HG03442 (cell line): ENCODE measurements at regions not wholly inside any gene's neighbourhood (a gene's known extent, or its start where the extent isn't known, plus 50 kb on each side); places are given as distances from the start of the nearest gene placed in this dataset.

Experiments
- ATAC-seq: cut with Tn5 transposase; IDR thresholded peaks from one replicate; pipeline ENCODE4 v1.9.1; 2021; ENCODE audit warnings: mild to moderate bottlenecking, moderate library complexity; ENCODE audit not compliant: unreplicated experiment

- ATAC-seq, result no peak
These were observed 135.7 kb upstream of the ZFHX3 start for GRCh38 chr16:73183611-73184092.

DNA sequence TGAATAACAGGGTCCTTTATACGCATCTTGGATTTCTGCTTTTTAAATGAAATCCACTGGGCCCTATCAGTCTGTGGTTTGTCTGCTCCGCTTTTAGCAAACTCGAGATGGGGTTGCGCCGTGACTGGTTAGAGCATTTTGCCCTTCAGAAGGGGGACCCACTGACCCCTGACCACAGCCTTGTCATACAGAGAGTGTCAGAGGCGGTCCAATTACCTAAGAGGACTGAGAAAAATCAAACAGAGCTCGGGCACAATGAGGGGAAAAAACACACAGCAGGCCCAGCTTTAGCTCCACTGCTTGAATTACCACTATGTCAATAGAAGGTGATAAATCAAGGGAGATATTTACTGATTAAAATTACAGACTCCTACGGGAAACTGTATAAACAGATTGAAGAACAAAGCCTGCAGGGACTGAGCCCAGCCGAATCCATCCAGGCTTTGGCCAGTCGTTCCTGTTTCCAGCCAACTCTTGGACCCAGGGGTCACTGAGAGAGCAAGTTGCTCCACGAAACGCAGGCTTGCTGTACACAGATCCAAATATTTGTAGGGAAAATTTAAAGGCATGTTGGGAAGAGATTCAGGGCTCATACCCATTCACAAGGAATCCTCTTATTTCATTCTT, 131.9 kb upstream of the ZFHX3 start:
- ATAC-seq, result no peak

- no peak for ATAC-seq
These were observed 129.9 kb upstream of the ZFHX3 start for GRCh38 chr16:73177729-73178295.

DNA sequence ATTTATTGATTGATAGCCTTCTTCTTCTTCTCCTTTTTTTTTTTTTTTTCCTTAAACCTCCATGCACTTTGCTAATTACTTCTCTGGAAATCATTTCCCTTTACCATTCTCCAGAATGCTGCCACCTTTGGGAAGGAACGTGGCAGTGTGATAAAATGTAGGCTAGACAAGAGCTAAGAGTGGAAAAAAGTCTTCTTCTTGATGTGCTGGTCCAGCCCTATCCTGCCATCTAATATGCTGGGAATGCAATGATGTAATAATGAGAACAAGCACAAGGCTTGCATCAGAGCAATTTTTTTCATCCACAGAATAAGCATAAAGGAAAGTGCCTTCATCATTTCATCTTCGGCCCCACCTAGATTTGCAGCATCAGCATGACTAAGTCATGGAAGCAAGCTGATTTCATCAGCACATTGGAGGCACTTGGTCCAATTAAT, 128.7 kb upstream of the ZFHX3 start:
- ATAC-seq, result no peak

DNA sequence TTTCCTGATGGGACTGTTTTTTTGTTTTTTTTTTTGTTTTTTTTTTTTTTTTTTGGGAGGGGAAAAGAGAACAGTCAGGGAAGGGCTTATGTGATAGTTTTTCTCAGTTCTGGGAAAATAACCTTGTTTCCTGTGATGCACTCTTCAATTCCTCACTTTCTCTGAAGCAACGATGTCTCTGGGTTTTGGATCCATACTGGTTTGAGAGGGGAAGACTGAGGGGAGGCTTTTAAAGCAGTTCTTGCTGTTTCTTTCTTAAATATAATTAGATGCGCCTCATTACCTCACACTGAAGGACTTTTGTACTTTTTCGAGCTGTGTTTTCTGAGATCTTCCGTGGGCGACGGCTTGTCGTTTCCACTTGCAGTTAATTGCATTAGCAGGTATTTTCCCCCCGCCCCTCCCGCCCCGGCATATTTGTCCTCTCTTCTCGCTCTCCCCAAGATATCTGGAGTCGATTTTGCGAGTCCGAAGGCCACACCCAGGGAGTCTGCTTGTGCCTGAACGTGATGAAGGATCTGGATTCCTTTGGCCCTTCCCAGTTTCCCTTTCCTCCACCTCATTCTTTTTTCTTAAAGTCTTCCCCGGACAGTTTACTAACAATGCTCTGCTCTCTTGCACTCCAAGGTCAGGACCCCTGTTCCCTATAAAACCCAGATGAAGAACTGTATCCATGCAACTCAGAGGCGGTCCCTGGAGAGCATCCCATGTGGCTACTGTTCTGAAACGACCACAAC, 125.2 kb upstream of the ZFHX3 start:
- ATAC-seq, result no peak

GRCh38 chr16:73172241-73172972, 124.5 kb upstream of the ZFHX3 start:
- no peak for ATAC-seq

GRCh38 chr16:73171901-73172240, 123.9 kb upstream of the ZFHX3 start:
- ATAC-seq, result no peak

DNA sequence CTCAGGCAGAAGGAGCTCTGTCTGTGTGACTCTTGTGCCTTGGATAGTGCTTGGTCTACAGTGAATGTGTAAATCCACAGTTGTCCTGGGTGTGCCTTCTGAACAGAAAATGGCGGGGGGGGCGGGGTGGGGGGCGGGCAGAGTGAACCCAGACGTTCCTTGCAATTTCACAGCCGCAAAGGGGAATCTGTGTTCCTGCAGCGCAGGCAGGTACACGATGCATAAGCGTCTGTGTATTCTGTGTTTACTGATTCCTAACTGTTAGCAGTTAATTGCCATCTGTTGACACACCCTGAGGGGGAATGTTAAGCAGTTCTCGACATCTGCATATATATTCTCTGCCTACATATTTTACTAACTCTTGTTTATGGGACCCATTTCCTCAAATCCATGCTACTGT, 123.5 kb upstream of the ZFHX3 start:
- ATAC-seq, result no peak

- ATAC-seq, result no peak
These were observed 122.7 kb upstream of the ZFHX3 start for GRCh38 chr16:73170612-73171038.

DNA sequence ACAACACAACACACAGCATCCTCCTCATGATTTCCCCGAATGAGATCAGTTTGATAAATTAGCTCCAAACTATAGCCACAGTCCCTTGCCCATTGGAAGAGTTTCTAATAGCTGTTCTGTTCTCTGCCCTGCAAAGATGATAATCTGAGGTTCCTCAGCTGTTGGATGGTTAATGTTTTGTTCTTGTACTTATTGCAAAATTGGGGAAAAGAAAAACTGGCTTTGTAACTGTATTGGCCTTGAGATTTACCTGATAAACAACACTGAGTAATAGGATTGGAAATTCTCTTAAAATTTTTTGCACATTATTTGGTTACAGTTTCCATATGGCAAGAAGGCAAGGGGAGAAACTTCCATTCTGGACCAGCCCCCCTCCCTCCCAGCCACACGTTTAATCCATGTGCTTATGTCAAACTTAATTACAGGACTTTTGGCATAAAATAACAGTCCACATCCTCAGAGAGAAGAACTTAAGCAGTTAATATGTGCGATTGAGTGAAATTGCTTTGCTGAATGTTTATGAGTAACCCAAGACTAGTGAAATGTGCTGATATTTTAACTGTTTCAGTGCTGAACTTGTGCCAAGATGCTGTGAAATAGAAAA, 119.1 kb upstream of the ZFHX3 start:
- ATAC-seq, result no peak

- no peak for ATAC-seq
These were observed 118.5 kb upstream of the ZFHX3 start for GRCh38 chr16:73166441-73166851.

- ATAC-seq, result no peak
These were observed 115.4 kb upstream of the ZFHX3 start for GRCh38 chr16:73163238-73163815.

GRCh38 chr16:73161977-73162376, 114.0 kb upstream of the ZFHX3 start:
- ATAC-seq, result no peak

DNA sequence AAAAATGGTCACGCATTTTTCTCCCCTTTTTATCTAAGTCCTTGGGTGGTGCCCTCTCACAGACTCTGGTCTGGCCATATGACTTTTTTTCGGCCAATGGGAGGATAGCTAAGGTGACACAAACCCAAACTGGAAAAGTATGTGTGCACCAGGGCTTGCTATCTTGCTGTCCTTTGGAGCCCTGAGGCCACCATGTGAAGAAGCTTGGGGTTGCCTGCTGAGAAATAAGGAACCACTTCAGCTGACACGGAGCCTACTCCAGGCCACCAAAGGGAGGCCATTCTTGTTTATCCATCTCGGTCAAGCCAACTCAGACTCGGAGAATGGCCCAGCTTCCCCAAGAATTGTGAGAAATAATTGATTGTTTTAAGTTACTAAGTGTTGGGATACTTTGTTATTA, 111.4 kb upstream of the ZFHX3 start:
- ATAC-seq, result no peak

- ATAC-seq, result no peak
These were observed 109.9 kb upstream of the ZFHX3 start for GRCh38 chr16:73157861-73158260.

GRCh38 chr16:73154063-73154870, 106.3 kb upstream of the ZFHX3 start:
- ATAC-seq, result no peak

GRCh38 chr16:73152386-73153125, 104.6 kb upstream of the ZFHX3 start:
- ATAC-seq, result no peak

DNA sequence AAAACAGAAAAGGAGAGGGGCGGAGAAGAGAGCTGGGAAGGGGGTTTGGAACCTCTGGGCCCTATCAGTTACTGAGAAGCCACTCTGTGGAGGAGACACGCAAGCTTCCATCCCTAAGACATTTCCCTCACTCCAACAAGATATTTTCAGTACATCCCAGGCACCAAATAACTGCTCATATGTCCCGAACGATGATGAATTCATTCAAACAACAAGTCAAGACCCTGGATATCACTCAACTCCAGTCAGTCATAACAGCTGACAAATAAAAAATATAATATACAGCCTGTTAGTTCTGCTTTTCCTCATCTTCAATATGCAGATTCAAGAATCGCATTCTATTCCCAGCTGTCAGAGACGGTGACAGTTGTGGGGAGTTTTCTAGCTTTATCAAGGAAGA, 104.0 kb upstream of the ZFHX3 start:
- no peak for ATAC-seq

- no peak for ATAC-seq
These were observed 103.3 kb upstream of the ZFHX3 start for GRCh38 chr16:73151225-73151624.
